Right lobe of liver (tissue), 6 donors: ENCODE measurements at regions not wholly inside any gene's neighbourhood (a gene's known extent, or its start where the extent isn't known, plus 50 kb on each side); places are given as distances from the start of the nearest gene placed in this dataset.

ENCODE experiments used
- ATAC-seq, 4 donors: fragments of 200-7000 bp; cut with Tn5 transposase; one replicate each; pipeline ENCODE4 v1.9.1; 2020; ENCODE audit warnings: mild to moderate bottlenecking in 4 of 4, moderate library complexity in 4 of 4
- DNase-seq, 3 donors: peaks; one replicate each; pipeline ENCODE4 v3.0.0-alpha.2; 2020
- H3K27ac ChIP-seq, 3 donors: fragments of 200-600 bp; one replicate each; pipeline ENCODE4 v1.8.0; 2022
- H3K27me3 ChIP-seq, 2 donors: fragments of 200-600 bp; one replicate each; pipeline ENCODE4 v1.8.0; 2022
- H3K36me3 ChIP-seq, 4 donors: fragments of 200-600 bp; sonication (generic) in 1 of 4; one replicate each; pipeline versions ENCODE4 v1.5.1 to v1.8.0; 2017 to 2022; ENCODE audit warnings: control low read depth in 1 of 4
- H3K4me1 ChIP-seq, 4 donors: fragments of 200-600 bp; sonication (generic) in 1 of 4; one replicate each; pipeline versions ENCODE4 v1.5.1 to v1.8.0; 2017 to 2022; ENCODE audit warnings: control low read depth in 1 of 4
- H3K4me3 ChIP-seq, 3 donors: fragments of 200-600 bp; one replicate each; pipeline ENCODE4 v1.8.0; 2022
- H3K9me3 ChIP-seq, 4 donors: fragments of 200-600 bp; sonication (generic) in 1 of 4; one replicate each; pipeline versions ENCODE4 v1.5.1 to v1.8.0; 2017 to 2022; ENCODE audit warnings: control low read depth in 1 of 4
- POLR2A ChIP-seq: fragments of 450-650 bp; IDR thresholded peaks from one replicate; pipeline ENCODE4 v1.6.1; 2017; ENCODE audit warnings: antibody characterized with exemption, mild to moderate bottlenecking
- WGBS: methylation state at CpG from one replicate; pipeline ENCODE4 v1.1.6; 2018; ENCODE audit warnings: low coverage, low lambda C conversion rate; ENCODE audit not compliant: insufficient coverage; ENCODE audit errors: missing lambda C conversion rate; 5-methylcytosine and 5-hydroxymethylcytosine counted together
- intact Hi-C, 2 donors: fragments of 100-400 bp; cut with DNase I; formaldehyde crosslinking; loops; one replicate each; pipeline versions ENCODE4 v1.11.2 to v1.14.1; 2022
- TF ChIP-seq, protein P1 (sequence below), 4 donors: fragments of 200-600 bp in 3 of 4; fragments of 450-650 bp in 1 of 4; IDR thresholded peaks; one replicate each; pipeline versions ENCODE4 v1.5.1 to v1.8.0; 2016 to 2022; ENCODE audit warnings: antibody characterized with exemption in 4 of 4, mild to moderate bottlenecking in 2 of 4
- donor health status: DM: no; HTN: yes; CAD: no.
- donor health status: DM: no; HTN: no; CAD: no.
- donor health status: DM: no; HTN: no; CAD: no.
- donor health status: DM: no; HTN: yes; CAD: no.
- donor health status: DM: no; HTN: yes; CAD: no.

DNA sequence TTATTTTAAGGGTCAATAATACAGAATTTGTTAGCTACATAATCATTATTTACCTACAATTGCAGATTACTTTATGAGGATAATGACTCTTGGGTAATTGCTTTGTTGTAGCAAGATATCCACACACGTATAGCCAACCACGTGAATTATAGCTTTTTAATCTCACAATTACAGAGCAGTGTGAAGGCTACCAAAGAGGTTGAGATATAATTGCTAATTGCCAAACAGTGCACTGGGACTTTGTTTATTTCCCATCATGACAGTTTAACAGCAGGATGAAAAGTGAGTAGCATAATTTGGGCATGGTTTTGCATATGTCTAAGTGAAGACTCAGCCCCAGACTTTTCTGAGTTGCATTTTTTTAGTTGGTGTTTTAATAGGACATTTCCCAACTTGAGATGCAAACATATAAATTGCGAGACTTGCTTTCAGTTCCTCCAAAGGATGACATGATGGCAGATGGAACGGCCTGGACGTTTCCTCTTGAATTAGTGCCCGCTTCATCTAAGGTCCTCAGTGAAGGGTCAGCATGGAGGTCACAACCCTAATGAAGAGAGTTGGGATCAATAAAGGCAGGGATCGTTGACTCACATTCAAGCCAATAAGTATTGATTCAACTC, 180.7 kb upstream of the GPR26 start:
- no peak for DNase-seq
- Histone ChIP-seq H3K36me3 (no peaks in the 10 kb centered on the region), H3K27ac (no peak overlapping the region), H3K27me3 (no peaks in the 10 kb centered on the region), H3K9me3 (no peaks in the 10 kb centered on the region), H3K4me1 (no peaks in the 10 kb centered on the region), H3K4me3 (no peak overlapping the region)
- no peak for TF ChIP-seq POLR2A
- TF ChIP-seq, protein P1, sequence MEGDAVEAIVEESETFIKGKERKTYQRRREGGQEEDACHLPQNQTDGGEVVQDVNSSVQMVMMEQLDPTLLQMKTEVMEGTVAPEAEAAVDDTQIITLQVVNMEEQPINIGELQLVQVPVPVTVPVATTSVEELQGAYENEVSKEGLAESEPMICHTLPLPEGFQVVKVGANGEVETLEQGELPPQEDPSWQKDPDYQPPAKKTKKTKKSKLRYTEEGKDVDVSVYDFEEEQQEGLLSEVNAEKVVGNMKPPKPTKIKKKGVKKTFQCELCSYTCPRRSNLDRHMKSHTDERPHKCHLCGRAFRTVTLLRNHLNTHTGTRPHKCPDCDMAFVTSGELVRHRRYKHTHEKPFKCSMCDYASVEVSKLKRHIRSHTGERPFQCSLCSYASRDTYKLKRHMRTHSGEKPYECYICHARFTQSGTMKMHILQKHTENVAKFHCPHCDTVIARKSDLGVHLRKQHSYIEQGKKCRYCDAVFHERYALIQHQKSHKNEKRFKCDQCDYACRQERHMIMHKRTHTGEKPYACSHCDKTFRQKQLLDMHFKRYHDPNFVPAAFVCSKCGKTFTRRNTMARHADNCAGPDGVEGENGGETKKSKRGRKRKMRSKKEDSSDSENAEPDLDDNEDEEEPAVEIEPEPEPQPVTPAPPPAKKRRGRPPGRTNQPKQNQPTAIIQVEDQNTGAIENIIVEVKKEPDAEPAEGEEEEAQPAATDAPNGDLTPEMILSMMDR (IDR thresholded peaks at IDR 0.05), result no peak
- intact Hi-C loops, result no loop called here
- 41% methylated on average over 6 of the region's 7 CpGs for WGBS
- ATAC-seq, result no peak

DNA sequence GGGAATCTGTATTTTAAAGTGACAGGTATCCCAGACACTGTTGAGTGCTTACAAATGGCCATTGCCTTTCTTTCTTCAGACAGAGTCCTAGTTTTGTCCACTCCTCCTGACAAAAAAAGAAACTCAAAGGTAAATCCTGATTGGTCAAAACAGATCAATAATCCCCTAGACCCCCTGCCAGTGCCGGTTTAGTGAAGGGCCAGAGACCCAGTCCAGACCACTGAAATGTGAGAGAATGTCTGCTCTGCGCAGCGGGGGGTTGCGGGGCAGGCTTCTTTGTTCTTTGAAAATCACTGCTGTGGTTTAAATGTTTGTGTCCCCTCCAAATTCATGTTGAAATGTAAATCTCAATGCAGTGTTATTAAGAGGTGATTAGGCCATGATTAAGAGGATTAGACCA, 177.7 kb upstream of the GPR26 start:
- ATAC-seq (no peak), DNase-seq (no peak)
- H3K27ac ChIP-seq, result no peak overlapping the region
- whole genome bisulfite sequencing, result 81% methylated on average over 4 of the region's 4 CpGs
- H3K4me1 ChIP-seq, result no peaks in the 10 kb centered on the region
- TF ChIP-seq, protein P1 (IDR thresholded peaks at IDR 0.05), result no peak
- no peak for TF ChIP-seq POLR2A
- no peaks in the 10 kb centered on the region for H3K9me3 ChIP-seq
- no peaks in the 10 kb centered on the region for H3K27me3 ChIP-seq
- intact Hi-C loops, result no loop called here
- no peak overlapping the region for H3K4me3 ChIP-seq
- H3K36me3 ChIP-seq, result no peaks in the 10 kb centered on the region

DNA sequence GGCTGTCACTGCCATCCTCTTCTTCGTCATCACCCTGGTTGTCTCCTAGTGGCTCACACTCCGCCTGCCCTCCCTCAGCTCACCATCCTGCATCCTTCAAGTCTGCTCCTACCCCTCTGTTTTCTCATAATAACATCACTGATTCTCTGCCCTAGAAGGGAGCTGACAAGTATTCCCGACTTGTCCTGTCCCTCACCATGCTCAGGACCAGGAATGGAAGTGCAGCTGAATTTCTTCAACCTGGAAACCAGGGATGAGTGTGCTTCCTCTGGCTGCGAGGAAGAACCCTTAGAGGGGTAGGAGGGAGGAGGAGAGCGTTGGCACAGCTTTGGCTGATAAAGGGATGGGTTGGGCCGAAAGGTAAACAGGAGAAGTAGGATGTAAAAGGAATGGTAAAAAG, 174.8 kb upstream of the GPR26 start:
- intact Hi-C loops, result no loop called here
- Histone ChIP-seq H3K4me1 (no peaks in the 10 kb centered on the region), H3K4me3 (no peak overlapping the region), H3K36me3 (no peaks in the 10 kb centered on the region), H3K9me3 (no peaks in the 10 kb centered on the region), H3K27me3 (no peaks in the 10 kb centered on the region), H3K27ac (no peak overlapping the region)
- WGBS, result 63% methylated on average over 5 of the region's 6 CpGs
- DNase-seq (no peak), ATAC-seq (no peak)
- TF ChIP-seq, protein P1 (IDR thresholded peaks at IDR 0.05), result no peak
- no peak for TF ChIP-seq POLR2A

DNA sequence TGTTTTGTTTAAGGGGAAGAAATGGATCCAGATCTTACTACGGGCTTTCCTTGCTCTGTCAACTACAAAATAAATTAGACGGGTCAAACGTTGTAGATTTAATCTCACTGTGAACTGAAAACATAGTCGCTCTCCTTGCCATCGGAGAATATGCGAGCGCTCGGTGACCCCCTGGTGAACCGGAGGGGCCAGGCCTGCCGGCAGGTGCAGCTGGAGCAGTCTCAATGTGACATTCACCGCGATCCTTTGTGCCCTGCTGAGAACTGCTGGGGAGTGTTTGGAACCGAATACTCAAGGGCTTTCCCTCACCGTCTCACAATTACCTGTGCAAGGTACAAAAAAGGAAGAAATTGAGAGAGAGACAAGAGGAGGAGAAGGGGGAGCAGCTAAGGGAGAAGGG, 174.1 kb upstream of the GPR26 start:
- WGBS, result 30% methylated on average over 14 of the region's 14 CpGs
- Histone ChIP-seq H3K4me3 (no peak overlapping the region), H3K27ac (no peak overlapping the region), H3K27me3 (no peaks in the 10 kb centered on the region), H3K36me3 (no peaks in the 10 kb centered on the region), H3K4me1 (no peaks in the 10 kb centered on the region), H3K9me3 (no peaks in the 10 kb centered on the region)
- intact Hi-C loops, result no loop called here
- no peak for ATAC-seq
- DNase-seq, result no peak
- no peak for TF ChIP-seq POLR2A

DNA sequence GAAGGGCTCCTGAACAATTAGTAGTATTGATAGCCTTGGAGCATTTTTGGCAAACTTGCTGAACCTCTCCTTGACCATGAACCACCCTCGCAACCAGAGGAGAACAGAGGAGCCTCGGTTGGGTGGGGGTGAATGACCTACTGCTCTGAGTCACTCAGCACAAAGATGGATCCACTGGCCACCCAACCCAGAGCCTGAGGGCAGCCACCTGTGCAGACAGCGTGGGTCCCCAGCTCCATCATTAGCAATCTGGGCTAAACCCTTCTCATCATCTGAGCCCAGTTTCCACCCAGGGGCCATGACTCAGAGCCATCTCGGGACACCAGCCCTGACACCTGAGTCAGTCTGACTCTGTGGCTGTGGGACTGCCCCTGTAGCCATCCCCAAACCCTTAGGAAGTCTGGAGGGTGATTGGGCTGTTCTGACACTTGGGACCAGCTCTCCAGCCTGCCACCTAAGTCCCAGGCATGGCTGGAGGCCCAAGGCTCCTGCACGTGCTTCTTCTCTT, 171.8 kb upstream of the GPR26 start:
- ATAC-seq, result no peak
- H3K9me3 ChIP-seq, result no peaks in the 10 kb centered on the region
- H3K4me3 ChIP-seq, result no peak overlapping the region
- H3K27me3 ChIP-seq, result no peaks in the 10 kb centered on the region
- no peaks in the 10 kb centered on the region for H3K36me3 ChIP-seq
- 47% methylated on average over 2 of the region's 5 CpGs for WGBS
- no peaks in the 10 kb centered on the region for H3K4me1 ChIP-seq
- intact Hi-C loops, result no loop called here
- TF ChIP-seq POLR2A, result no peak
- TF ChIP-seq, protein P1 (IDR thresholded peaks at IDR 0.05), result no peak
- DNase-seq, result no peak
- H3K27ac ChIP-seq, result no peak overlapping the region
